Liver (tissue), 8 donors: ENCODE measurements at regions not wholly inside any gene's neighbourhood (a gene's known extent, or its start where the extent isn't known, plus 50 kb on each side); places are given as distances from the start of the nearest gene placed in this dataset.
A peak's percentile ranks its signal among the peaks of the same experiment; 100 is the strongest.

Experiments used
- DNase-seq: peaks from one replicate; pipeline ENCODE4 v3.0.0-alpha.2; 2017; ENCODE audit warnings: low spot score
- H3K27ac ChIP-seq, 2 donors: one replicate each; pipeline ENCODE4 v1.7.0; 2013; ENCODE audit warnings: inconsistent platforms in 2 of 2, low read length in 2 of 2, control low read depth in 1 of 2, low read depth in 1 of 2, mild to moderate bottlenecking in 1 of 2
- H3K27me3 ChIP-seq, 4 donors: one replicate each; pipeline versions ENCODE4 v1.6.1 to v1.7.0; 2013; ENCODE audit warnings: low read length in 3 of 4, inconsistent platforms in 1 of 4, mild to moderate bottlenecking in 1 of 4, moderate library complexity in 1 of 4; ENCODE audit not compliant: control insufficient read depth in 4 of 4, insufficient read depth in 4 of 4
- H3K36me3 ChIP-seq, 4 donors: one replicate each; pipeline versions ENCODE4 v1.6.1 to v1.7.0; 2013; ENCODE audit warnings: low read length in 3 of 4, mild to moderate bottlenecking in 3 of 4, low read depth in 1 of 4, moderate library complexity in 1 of 4; ENCODE audit not compliant: control insufficient read depth in 4 of 4, insufficient read depth in 3 of 4
- H3K4me1 ChIP-seq, 4 donors: one replicate each; pipeline versions ENCODE4 v1.6.1 to v1.7.0; 2013; ENCODE audit warnings: low read length in 3 of 4, mild to moderate bottlenecking in 3 of 4, moderate library complexity in 1 of 4; ENCODE audit not compliant: control insufficient read depth in 4 of 4, insufficient read depth in 4 of 4
- H3K4me3 ChIP-seq, 3 donors: one replicate each; pipeline versions ENCODE4 v1.6.1 to v1.7.0; 2013; ENCODE audit warnings: low read length in 3 of 3, control low read depth in 1 of 3, low read depth in 1 of 3, mild to moderate bottlenecking in 1 of 3
- H3K9ac ChIP-seq, 2 donors: one replicate each; pipeline ENCODE4 v1.7.0; 2013; ENCODE audit warnings: low read length in 2 of 2, mild to moderate bottlenecking in 2 of 2, moderate library complexity in 2 of 2, control low read depth in 1 of 2, low read depth in 1 of 2
- H3K9me3 ChIP-seq, 4 donors: one replicate each; pipeline versions ENCODE4 v1.6.1 to v1.7.0; 2013; ENCODE audit warnings: low read length in 3 of 4; ENCODE audit not compliant: control insufficient read depth in 4 of 4
- ATF3 ChIP-seq: IDR thresholded peaks from 2 replicates; pipeline ENCODE4 v1.6.1; 2016; ENCODE audit warnings: antibody characterized with exemption
- CTCF ChIP-seq: fragments of 150-350 bp; IDR thresholded peaks from 2 replicates; pipeline ENCODE4 v1.5.1; 2017; ENCODE audit warnings: improper control_type of control experiment, low read depth, low read length; ENCODE audit not compliant: missing input control
- EGR1 ChIP-seq, 2 donors: IDR thresholded peaks; 2 replicates each; pipeline ENCODE4 v1.6.1; 2016 to 2018; ENCODE audit warnings: antibody characterized with exemption in 2 of 2, low read depth in 2 of 2
- FOXA1 ChIP-seq: IDR thresholded peaks from 2 replicates; pipeline ENCODE4 v1.6.1; 2016; ENCODE audit warnings: antibody characterized with exemption
- FOXA2 ChIP-seq: IDR thresholded peaks from 2 replicates; pipeline ENCODE4 v1.6.1; 2016; ENCODE audit warnings: antibody characterized with exemption
- GABPA ChIP-seq, 2 donors: IDR thresholded peaks in 1 of 2; conservative IDR thresholded peaks in 1 of 2; 2 replicates each; pipeline ENCODE4 v1.6.1; 2016; ENCODE audit warnings: antibody characterized with exemption in 2 of 2, mild to moderate bottlenecking in 1 of 2, moderate library complexity in 1 of 2
- HNF4A ChIP-seq, 2 donors: conservative IDR thresholded peaks; 2 replicates each; pipeline ENCODE4 v1.6.1; 2016; ENCODE audit warnings: antibody characterized with exemption in 2 of 2, mild to moderate bottlenecking in 2 of 2
- HNF4G ChIP-seq: IDR thresholded peaks from 2 replicates; pipeline ENCODE4 v1.6.1; 2016; ENCODE audit warnings: antibody characterized with exemption
- JUND ChIP-seq, 2 donors: IDR thresholded peaks; 2 replicates each; pipeline ENCODE4 v1.6.1; 2016; ENCODE audit warnings: antibody characterized with exemption in 2 of 2
- MAX ChIP-seq: IDR thresholded peaks from 2 replicates; pipeline ENCODE4 v1.6.1; 2016; ENCODE audit warnings: antibody characterized with exemption
- NR2F2 ChIP-seq: IDR thresholded peaks from 2 replicates; pipeline ENCODE4 v1.6.1; 2016; ENCODE audit warnings: antibody characterized with exemption
- RAD21 ChIP-seq, 2 donors: IDR thresholded peaks; 2 replicates each; pipeline ENCODE4 v1.6.1; 2016; ENCODE audit warnings: antibody characterized with exemption in 2 of 2, mild to moderate bottlenecking in 2 of 2
- RXRA ChIP-seq, 2 donors: IDR thresholded peaks; 2 replicates each; pipeline ENCODE4 v1.6.1; 2017 to 2018; ENCODE audit warnings: antibody characterized with exemption in 2 of 2, mild to moderate bottlenecking in 1 of 2
- TAF1 ChIP-seq: conservative IDR thresholded peaks from 2 replicates; pipeline ENCODE4 v1.6.1; 2016; ENCODE audit warnings: antibody characterized with exemption, mild to moderate bottlenecking
- YY1 ChIP-seq: IDR thresholded peaks from 2 replicates; pipeline ENCODE4 v1.6.1; 2016; ENCODE audit warnings: antibody characterized with exemption, mild to moderate bottlenecking
- WGBS: extraction: QIAGEN DNeasy Blood & Tissue Kit; methylation state at CpG from one replicate; pipeline ENCODE4 v1.1.7; 2013; 5-methylcytosine and 5-hydroxymethylcytosine counted together
- TF ChIP-seq, protein P1 (sequence below): IDR thresholded peaks from 2 replicates; pipeline ENCODE4 v1.6.1; 2016; ENCODE audit warnings: antibody characterized with exemption, mild to moderate bottlenecking
- TF ChIP-seq, protein P2 (sequence below): IDR thresholded peaks from 2 replicates; pipeline ENCODE4 v1.6.1; 2016; ENCODE audit warnings: antibody characterized with exemption
- donor health status: healthy.
- donor health status: healthy.
- donor health status: healthy.
- donor health status: healthy.
- donor health status: healthy.

GRCh38 chr12:59122784-59123183 is 202.5 kb upstream of the LRIG3 start:
- H3K27ac ChIP-seq, result no peak overlapping the region
- H3K36me3 ChIP-seq, result no peaks in the 10 kb centered on the region
- no peaks in the 10 kb centered on the region for H3K27me3 ChIP-seq
- no peak for DNase-seq
- H3K9me3 ChIP-seq, result no peaks in the 10 kb centered on the region
- no peak overlapping the region for H3K9ac ChIP-seq
- no peak overlapping the region for H3K4me3 ChIP-seq
- 90% methylated on average over 3 of the region's 3 CpGs for WGBS
- no peaks in the 10 kb centered on the region for H3K4me1 ChIP-seq
- no peak for TF ChIP-seq FOXA2
- TF ChIP-seq, protein P1, sequence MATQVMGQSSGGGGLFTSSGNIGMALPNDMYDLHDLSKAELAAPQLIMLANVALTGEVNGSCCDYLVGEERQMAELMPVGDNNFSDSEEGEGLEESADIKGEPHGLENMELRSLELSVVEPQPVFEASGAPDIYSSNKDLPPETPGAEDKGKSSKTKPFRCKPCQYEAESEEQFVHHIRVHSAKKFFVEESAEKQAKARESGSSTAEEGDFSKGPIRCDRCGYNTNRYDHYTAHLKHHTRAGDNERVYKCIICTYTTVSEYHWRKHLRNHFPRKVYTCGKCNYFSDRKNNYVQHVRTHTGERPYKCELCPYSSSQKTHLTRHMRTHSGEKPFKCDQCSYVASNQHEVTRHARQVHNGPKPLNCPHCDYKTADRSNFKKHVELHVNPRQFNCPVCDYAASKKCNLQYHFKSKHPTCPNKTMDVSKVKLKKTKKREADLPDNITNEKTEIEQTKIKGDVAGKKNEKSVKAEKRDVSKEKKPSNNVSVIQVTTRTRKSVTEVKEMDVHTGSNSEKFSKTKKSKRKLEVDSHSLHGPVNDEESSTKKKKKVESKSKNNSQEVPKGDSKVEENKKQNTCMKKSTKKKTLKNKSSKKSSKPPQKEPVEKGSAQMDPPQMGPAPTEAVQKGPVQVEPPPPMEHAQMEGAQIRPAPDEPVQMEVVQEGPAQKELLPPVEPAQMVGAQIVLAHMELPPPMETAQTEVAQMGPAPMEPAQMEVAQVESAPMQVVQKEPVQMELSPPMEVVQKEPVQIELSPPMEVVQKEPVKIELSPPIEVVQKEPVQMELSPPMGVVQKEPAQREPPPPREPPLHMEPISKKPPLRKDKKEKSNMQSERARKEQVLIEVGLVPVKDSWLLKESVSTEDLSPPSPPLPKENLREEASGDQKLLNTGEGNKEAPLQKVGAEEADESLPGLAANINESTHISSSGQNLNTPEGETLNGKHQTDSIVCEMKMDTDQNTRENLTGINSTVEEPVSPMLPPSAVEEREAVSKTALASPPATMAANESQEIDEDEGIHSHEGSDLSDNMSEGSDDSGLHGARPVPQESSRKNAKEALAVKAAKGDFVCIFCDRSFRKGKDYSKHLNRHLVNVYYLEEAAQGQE, result no peak
- no peak for TF ChIP-seq HNF4A (conservative IDR thresholded peaks at IDR 0.05)
- no peak for TF ChIP-seq ATF3
- no peak for TF ChIP-seq YY1
- peak; percentile 13 for TF ChIP-seq NR2F2
- no peak for TF ChIP-seq TAF1
- TF ChIP-seq MAX, result no peak

DNA sequence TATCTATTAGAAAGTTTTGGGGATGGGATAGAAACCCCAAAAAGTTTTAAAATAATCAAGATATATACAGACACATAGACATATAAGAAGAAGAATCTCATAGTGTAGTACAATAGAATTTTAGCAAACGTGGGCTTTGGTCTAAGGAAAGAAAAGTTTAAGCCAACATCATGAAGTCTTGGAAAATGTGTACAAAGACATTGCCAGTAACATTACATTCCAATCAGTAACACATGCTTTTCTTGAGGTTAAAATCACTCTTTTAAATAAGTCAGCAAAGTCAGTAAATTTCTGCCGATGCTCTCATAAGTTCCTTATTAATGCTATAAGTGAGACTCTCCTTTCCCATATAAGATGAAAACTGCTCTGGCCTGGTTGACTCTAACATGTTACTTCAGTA is 201.1 kb upstream of the LRIG3 start:
- no peak for TF ChIP-seq TAF1
- TF ChIP-seq GABPA (IDR thresholded peaks at IDR 0.05 in 1 of 2, conservative IDR thresholded peaks at IDR 0.05 in 1 of 2), result no peak
- TF ChIP-seq FOXA1, result no peak
- no peak for TF ChIP-seq YY1
- H3K4me3 ChIP-seq, result no peak overlapping the region

GRCh38 chr12:59119676-59120075 is 199.4 kb upstream of the LRIG3 start:
- H3K4me1 ChIP-seq, result no peaks in the 10 kb centered on the region
- no peak overlapping the region for H3K27ac ChIP-seq
- H3K36me3 ChIP-seq, result no peaks in the 10 kb centered on the region
- no peak overlapping the region for H3K9ac ChIP-seq
- no peaks in the 10 kb centered on the region for H3K9me3 ChIP-seq
- DNase-seq, result no peak
- no peaks in the 10 kb centered on the region for H3K27me3 ChIP-seq
- H3K4me3 ChIP-seq, result no peak overlapping the region
- WGBS, result 93% methylated on average over 2 of the region's 2 CpGs
- TF ChIP-seq RAD21 (IDR thresholded peaks at IDR 0.05) (no peak), ATF3 (no peak), GABPA (IDR thresholded peaks at IDR 0.05 in 1 of 2, conservative IDR thresholded peaks at IDR 0.05 in 1 of 2) (no peak), EGR1 (IDR thresholded peaks at IDR 0.05; ENCODE audit: low read depth in 2 of 2) (no peak), NR2F2 (no peak), RXRA (IDR thresholded peaks at IDR 0.05) (no peak), HNF4G (no peak), CTCF (no peak), TAF1 (no peak), YY1 (no peak), JUND (IDR thresholded peaks at IDR 0.05) (no peak), FOXA2 (no peak)
- TF ChIP-seq, protein P2, sequence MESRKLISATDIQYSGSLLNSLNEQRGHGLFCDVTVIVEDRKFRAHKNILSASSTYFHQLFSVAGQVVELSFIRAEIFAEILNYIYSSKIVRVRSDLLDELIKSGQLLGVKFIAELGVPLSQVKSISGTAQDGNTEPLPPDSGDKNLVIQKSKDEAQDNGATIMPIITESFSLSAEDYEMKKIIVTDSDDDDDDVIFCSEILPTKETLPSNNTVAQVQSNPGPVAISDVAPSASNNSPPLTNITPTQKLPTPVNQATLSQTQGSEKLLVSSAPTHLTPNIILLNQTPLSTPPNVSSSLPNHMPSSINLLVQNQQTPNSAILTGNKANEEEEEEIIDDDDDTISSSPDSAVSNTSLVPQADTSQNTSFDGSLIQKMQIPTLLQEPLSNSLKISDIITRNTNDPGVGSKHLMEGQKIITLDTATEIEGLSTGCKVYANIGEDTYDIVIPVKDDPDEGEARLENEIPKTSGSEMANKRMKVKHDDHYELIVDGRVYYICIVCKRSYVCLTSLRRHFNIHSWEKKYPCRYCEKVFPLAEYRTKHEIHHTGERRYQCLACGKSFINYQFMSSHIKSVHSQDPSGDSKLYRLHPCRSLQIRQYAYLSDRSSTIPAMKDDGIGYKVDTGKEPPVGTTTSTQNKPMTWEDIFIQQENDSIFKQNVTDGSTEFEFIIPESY, result no peak
- TF ChIP-seq, protein P1, result no peak

More for the DNA sequence above, 201.1 kb upstream of the LRIG3 start:
- no peak overlapping the region for H3K27ac ChIP-seq
- DNase-seq, result no peak
- H3K9me3 ChIP-seq, result no peaks in the 10 kb centered on the region
- no peaks in the 10 kb centered on the region for H3K27me3 ChIP-seq
- H3K4me1 ChIP-seq, result no peaks in the 10 kb centered on the region
- H3K36me3 ChIP-seq, result no peaks in the 10 kb centered on the region
- H3K9ac ChIP-seq, result no peak overlapping the region
- whole genome bisulfite sequencing, result 83% methylated on average over 2 of the region's 2 CpGs
